ENCODE measurements at regions not wholly inside any gene's neighbourhood (a gene's known extent, or its start where the extent isn't known, plus 50 kb on each side); places are given as distances from the start of the nearest gene placed in this dataset.

DNA sequence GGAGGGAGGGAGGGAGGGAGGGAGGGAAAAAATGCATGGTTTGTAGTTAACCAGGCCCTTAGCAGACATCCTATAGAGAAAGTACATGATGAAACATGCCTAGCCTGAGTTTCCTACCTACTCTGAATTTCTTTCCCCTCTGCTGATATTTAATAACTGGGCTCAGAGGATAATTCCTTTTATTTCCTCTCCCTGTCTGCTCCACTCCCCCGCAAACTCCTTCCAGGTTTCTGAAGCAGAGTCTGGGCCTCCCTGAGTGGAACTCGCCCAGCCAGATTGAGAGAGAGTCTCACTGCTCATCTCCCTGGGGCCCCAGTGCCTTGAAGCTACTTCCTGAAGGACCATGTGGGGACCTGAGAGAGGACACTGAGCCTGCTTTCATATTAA, 111.9 kb upstream of the SLC44A3 start:
- TF ChIP-seq, protein P1, sequence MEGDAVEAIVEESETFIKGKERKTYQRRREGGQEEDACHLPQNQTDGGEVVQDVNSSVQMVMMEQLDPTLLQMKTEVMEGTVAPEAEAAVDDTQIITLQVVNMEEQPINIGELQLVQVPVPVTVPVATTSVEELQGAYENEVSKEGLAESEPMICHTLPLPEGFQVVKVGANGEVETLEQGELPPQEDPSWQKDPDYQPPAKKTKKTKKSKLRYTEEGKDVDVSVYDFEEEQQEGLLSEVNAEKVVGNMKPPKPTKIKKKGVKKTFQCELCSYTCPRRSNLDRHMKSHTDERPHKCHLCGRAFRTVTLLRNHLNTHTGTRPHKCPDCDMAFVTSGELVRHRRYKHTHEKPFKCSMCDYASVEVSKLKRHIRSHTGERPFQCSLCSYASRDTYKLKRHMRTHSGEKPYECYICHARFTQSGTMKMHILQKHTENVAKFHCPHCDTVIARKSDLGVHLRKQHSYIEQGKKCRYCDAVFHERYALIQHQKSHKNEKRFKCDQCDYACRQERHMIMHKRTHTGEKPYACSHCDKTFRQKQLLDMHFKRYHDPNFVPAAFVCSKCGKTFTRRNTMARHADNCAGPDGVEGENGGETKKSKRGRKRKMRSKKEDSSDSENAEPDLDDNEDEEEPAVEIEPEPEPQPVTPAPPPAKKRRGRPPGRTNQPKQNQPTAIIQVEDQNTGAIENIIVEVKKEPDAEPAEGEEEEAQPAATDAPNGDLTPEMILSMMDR (IDR thresholded peaks at IDR 0.05): no peak
- no peak for TF ChIP-seq POLR2A (IDR thresholded peaks at IDR 0.05)
